ENCODE measurements at regions not wholly inside any gene's neighbourhood (a gene's known extent, or its start where the extent isn't known, plus 50 kb on each side); places are given as distances from the start of the nearest gene placed in this dataset.

DNA sequence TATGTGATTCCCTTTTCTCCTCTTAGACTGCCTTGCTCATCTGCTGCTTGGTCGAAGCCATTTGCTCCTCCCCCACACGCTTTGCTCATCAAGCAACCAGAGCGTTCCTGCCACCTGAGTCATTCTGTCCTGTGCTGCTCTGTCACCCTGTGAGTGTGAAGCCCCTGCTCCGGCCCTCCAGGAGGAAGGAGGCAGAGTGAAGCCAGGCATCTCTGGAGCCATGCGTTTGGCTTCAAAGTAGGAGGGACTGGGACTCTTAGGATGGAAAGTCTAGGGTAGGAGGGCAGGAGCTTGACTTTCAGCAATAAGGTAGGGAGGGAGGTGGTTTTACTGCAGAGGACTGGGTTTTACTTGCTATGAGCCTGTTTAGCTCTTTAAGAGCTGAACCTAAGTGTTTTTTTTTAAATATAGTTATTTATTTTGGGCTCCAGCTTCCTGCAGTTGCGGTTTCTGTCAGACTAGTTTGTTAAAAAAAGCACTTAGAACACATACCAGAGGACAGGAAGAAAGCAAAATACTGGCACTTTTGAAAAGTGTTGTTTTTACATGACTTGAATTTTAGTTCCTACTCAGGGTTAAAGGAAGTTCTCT is 63.6 kb downstream of the SPINK2 start:
- DNase-seq, result peak; percentile 85

DNA sequence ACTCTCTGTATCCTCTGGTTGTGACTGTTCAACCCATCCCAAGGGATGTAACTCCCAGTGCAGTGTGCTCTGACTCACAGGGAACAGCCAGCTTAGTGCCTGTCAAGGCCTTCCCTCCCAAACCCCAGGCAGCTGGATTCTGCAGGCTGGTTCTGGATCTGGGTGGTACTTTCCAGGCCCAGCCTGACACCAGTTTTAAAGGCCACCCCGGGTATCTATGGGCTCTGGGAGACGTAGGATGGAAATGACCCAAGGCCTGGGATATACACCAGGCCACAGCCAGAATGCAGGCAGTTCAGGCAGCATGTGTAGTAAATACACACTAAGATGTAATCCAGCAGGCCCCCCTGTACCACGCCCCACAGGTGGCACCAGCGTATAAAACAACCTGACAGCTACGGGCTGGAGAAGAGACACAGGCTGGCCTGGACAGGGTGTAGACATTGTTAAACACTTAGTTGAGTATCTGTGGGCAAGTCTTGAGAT is 64.2 kb downstream of the SPINK2 start:
- no peak for DNase-seq

DNA sequence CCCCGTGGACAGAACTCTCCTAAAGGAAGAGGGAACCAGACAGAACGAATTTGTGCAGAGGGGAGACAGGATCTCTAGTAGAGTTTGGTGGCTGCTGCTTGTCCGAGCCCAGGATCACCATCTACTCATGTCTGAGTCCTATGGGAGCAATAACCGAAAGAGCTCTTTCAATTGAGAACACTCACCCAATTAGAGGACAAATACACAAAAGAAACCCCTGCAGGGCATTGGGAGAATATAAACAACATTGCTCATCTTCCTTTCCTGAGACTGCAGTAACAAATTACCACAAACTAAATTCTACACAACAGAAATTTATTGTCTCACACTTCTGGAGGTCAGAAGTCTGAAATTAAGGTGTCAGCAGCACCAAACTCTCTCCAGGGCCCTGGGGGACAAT is 65.6 kb downstream of the SPINK2 start:
- DNase-seq, result no peak

DNA sequence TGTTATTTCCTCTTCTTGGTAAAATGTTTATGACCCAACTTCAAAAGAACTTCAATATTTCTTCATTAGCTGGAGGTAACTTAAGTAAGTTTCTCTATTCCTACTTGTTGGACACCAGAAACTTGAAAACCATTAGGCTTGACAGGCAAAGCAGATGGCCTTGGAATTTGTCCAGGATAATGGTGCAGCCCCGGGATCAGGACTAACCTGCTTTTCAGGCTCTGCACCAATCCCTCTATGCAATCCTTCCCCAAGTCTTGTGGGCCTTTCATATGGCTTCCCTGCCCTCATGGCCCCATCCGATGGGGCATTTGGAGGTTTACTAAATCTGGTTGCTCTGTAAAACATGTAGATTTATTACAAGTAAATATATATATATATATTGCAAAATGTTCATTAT is 68.5 kb downstream of the SPINK2 start:
- no peak for DNase-seq

DNA sequence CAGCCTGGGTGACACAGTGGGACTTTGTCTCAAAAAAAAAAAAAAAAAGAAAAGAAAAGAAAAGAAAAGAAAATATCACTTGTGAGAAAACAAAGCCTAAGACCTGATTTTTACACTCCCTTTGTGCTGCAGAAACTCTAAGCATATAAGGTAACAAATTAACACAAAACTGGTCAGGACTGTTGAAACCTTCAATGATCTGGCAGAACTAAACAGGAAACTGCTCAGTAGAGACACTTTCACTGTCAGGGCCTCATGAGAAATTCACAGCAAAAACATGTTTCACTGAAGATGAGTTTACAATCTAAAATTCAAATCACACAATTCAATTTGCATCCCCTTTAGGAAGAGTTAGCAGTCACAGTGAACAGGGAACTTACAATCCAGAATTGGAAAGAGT is 69.1 kb upstream of the HOPX start:
- no peak for DNase-seq

DNA sequence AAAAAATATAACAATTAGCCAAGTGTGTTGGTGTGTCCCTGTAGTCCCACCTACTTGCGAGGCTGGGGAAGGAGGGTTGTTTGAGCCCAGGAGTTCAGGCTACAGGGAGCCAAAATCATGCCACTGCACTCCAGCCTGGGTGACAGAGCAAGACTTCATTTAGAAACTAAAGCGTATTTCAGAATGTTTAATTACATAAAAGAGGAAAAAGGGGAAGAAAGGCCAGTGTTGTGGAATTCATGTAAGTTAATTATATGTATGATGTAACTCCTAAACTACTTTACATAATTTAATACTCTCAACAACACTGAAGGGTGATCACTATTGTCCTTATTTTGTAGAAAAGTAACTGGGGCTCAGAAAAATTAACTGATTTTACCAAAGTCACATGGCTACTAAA is 67.2 kb upstream of the HOPX start:
- DNase-seq, result no peak

DNA sequence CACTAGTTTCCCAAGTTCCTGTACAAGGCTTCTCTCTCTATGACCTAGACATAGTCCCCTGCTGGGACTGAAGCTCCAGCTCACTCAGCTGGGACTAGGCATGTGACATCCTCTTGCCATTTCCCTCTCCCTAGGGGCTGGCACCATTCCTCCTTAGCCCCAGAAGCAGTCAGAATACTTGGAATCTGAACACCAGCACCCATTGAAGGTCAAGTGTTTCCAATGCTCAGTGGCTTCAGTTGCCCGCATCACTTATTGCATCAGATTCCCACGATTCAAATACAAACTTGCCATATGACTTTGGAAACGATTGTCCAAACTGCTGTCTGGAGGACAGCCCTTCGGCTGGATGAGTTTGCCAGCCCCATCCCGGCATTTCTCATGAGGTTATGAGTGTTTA is 65.5 kb upstream of the HOPX start:
- no peak for DNase-seq

DNA sequence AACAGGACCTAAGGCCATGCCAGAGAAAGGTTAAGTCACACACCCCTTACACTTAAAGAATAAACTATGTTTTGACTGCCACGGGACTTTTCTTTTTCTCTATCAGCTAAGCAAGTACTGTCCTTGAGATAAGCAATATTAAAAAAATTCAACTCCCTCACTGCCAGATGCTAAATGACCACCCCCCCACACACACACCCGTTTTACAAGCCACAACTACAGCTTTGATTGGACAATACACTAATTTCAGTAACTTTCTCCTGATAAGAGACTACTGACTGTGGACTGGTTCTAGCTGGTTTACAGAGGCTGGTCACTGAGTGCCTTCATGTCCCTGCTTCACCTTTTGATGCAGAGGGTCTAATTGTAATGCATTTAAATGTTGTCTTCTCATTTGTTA is 63.9 kb upstream of the HOPX start:
- DNase-seq, result no peak

DNA sequence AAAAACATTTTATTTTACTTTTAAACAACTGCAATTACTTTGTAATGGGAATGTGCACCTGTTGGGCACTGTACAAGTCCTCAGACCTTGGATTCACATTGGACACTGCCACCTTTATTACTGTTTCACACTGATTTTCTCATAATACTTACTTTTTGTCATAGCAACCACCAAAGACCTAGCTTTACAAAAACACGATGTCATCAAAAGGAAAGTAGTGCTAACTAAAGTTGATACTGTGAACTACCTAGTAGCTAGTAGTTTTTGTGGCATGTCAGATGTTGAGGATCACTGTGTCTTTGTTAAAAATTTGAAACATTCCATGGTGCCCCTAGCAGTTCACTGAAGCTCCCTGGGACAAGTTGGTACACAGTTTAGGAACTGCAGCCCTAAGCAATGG is 62.9 kb upstream of the HOPX start:
- no peak for DNase-seq

DNA sequence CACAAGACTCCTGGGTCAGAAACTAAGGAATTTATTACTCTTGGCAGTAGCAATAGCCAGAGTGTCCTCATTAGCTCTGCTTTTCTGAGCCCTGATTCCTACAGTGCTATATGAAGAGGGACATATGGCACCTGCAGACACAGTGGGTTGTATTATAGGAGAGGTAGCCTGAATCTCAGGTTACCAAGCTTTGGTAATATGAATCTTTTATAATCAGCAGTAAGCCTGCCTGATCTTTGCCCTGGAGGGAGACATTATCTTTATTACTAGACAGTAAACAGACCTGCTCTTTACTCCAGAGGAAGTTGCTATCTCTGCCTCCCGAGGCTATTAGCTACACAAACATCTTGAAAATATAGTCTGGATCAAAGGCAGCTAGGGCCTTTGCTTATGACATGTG is 62.5 kb upstream of the HOPX start:
- DNase-seq, result no peak

DNA sequence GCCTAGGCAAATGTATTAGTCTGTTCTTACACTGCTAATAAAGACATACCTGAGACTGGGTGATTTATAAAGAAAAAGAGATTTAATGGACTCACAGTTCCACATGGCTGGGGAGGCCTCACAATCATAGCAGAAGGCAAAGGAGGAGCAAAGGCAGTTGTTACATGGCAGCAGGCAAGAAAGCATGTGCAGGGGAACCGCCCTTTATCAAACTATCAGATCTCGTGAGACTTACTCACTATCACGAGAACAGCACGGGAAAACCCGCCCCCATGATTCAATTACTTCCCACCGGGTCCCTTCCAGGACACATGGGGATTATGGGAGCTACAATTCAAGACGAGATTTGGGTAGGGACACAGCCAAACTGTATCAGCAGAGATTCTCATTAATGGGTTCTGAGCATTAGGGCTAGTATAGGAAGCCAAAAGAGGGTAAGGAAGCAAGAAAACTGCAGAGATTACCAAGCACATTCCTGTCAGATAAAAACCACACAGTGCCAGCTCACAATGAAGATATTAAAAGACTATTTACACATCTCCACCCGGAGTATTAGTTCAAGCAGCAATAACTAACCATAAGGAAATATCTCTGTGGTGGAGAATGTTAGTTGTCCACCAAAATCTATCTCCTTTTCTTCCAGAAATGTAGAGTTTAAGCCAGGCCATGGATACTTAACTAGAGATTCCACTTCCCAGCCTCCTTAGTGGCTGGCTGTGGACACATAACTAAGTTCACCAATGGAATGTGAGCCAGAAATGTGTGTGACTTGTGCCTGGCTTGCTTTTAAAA is 61.2 kb upstream of the HOPX start:
- no peak for DNase-seq

DNA sequence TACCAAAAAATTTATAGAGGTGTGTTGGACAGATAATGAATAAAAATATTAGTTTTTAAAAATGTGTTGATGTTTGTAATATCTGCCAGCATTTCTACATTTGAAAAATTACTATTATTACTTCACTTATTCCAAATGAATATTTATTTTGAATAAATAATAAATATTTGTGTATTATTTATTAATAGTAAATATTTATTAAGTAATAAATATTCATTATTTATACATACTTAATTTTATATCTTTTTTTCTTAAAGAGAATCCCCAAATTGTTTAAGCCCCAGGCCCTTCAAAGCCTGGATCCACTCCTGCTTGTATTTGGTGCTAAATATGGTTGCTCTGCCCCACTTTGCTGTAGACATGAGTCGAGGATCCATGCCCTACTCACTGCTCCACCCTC is 60.5 kb upstream of the HOPX start:
- no peak for DNase-seq

DNA sequence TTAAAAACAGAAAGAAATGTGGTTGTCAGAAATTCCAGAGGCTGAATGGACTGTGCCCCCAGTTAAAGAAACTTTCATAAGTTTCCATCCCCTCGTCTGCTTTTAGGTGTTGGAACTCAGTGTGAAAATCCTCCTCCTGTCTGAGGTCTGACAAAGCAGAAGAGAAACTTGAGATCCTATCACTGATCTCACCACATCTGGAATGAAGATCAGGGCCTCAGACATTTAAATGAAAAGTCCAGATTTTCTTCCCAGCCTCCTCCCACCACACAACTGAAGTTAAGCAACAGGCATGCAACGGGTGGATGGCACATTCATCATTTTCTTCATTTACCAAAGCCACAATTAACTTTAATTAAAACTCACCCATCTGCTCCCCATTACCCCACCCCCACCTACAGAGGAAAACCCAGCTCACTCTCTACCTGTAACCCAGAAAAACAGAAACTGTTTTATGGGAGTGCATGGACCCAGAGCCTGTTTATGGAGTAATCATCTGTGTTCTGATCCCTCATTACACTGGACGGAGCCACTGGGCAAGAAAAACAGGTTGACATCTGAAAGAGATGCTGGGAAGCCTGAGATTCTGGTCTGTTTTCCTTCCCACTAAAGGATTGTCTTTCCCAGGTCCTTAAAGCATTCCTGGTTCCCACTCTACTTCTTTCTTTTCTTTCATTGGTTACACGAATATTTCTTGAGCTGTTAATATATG is 58.1 kb upstream of the HOPX start:
- no peak for DNase-seq

DNA sequence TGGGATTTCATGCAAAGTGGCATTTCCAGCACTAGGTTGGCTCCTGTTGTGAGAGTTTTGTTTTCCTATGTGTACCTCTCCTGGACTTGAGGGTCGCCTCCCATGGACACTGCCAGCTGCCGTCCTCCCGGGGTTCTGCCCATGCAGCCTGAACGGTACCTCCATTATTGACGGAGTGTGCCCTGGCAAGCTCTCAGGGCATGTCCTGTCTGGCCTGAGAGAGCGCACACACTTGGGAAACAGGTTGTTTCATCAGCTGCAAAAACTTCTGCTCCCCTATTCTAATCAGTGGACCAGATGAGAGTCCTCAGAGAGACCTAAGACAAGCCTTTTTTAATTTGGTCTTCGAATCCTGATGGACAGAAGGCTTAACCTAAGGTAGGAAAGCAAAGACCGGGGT is 56.6 kb upstream of the HOPX start:
- DNase-seq, result no peak

DNA sequence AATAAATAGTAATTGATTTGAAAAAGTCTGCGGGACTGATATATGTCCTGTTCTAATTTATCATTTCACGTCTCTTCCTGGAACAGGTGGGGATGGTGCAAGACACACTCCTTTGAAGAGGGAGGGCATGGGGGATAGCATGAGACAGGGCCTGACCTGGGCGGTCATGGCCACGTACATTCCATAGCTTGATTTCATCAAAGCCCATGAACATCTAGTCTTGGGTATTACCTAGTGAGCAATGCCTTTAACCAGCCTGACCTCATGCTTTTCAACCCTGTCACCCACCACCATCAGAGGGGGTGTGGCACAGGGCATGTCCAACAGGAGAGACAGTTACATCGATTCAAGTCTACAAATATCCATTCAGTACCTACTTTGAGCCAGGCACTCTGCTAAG is 52.3 kb upstream of the HOPX start:
- DNase-seq, result no peak

DNA sequence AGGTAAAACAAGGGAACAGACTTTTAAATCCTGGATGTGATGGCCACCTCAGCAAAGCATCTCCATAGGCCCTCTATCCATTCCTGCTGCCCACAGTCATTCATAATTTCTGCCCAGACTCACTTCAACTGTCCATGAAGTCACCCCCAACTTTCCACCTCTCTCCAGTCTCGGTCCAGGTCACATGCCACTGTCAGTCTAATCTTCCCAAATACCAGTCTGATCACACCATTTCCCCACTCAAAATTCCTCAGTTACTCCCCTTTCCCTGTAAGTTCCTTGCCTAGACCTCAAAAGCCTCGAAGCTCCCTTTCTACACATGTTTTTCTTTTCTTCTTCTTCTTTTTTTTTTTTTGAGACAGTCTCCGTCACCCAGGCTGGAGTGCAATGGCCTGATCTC is 51.2 kb upstream of the HOPX start:
- DNase-seq, result no peak

DNA sequence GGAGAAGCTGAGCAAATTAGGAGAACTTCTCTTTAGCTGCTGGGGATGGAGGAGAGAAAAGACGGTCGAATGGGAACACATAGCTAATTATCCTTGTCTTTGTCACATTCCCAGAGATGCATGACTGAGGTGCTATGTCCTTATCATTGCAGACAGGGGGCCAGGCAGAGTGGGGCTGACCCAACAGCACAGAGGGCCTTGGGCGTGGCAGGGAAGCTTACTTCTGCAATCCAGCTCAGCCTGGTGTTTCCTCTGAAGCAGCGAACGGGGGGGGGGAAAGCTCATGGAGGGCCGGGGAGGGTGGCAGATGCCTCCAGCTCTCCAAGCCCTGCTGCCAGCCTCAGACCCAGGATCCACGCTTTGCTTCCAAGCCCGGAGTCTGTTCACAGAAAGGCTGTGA is 50.8 kb upstream of the HOPX start:
- no peak for DNase-seq

Measured in stimulated activated CD4-positive, alpha-beta T cell treated with anti-CD3 and anti-CD28 coated beads, Interleukin-4, amount 100 ng/mL, for 24 hours (primary cell).